SU-DHL-6 (cell line): ENCODE measurements at regions not wholly inside any gene's neighbourhood (a gene's known extent, or its start where the extent isn't known, plus 50 kb on each side); places are given as distances from the start of the nearest gene placed in this dataset.

Source experiments
- H2AFZ ChIP-seq: fragments of 200-600 bp; sonication (generic); 2 replicates; pipeline ENCODE4 v1.6.1; 2014; ENCODE audit warnings: low read depth, mild to moderate bottlenecking, moderate library complexity, mixed read lengths, antibody characterized with exemption, low read length; ENCODE audit not compliant: severe bottlenecking
- H3F3A ChIP-seq: fragments of 200-600 bp; shearing (Covaris generic); 2 replicates; pipeline ENCODE4 v1.6.0; 2016; ENCODE audit warnings: antibody characterized with exemption, mild to moderate bottlenecking; ENCODE audit not compliant: insufficient read depth
- H3K27ac ChIP-seq: fragments of 200-600 bp; sonication (generic); 2 replicates; pipeline ENCODE4 v1.5.1; 2016; ENCODE audit warnings: low read depth, mild to moderate bottlenecking, low read length, moderate library complexity, mixed read lengths
- H3K27me3 ChIP-seq: fragments of 200-600 bp; sonication (generic), shearing (Covaris generic); 2 replicates; pipeline ENCODE4 v1.6.0; 2014; ENCODE audit warnings: mild to moderate bottlenecking, low read length
- H3K36me3 ChIP-seq: fragments of 200-600 bp; sonication (generic); 2 replicates; pipeline ENCODE4 v1.6.1; 2014; ENCODE audit warnings: mild to moderate bottlenecking, low read length, mixed read lengths
- H3K4me2 ChIP-seq: fragments of 300-600, 200-600 bp; shearing (Covaris generic), sonication (generic); 2 replicates; pipeline ENCODE4 v1.6.0; 2014; ENCODE audit warnings: low read length, low read depth, mild to moderate bottlenecking; ENCODE audit not compliant: poor library complexity, severe bottlenecking
- H3K4me3 ChIP-seq: fragments of 200-600 bp; sonication (generic); 2 replicates; pipeline ENCODE4 v1.5.1; 2014; ENCODE audit warnings: antibody characterized with exemption, low read length, mild to moderate bottlenecking, mixed read lengths; ENCODE audit not compliant: insufficient read depth, poor library complexity, severe bottlenecking
- H3K79me2 ChIP-seq: fragments of 200-600 bp; sonication (generic); 2 replicates; pipeline ENCODE4 v1.6.1; 2014; ENCODE audit warnings: mild to moderate bottlenecking, low read length, moderate library complexity; ENCODE audit not compliant: insufficient read depth
- H3K9ac ChIP-seq: fragments of 200-600 bp; sonication (generic); 2 replicates; pipeline ENCODE4 v1.7.0; 2014; ENCODE audit warnings: mild to moderate bottlenecking, low read length
- H3K9me2 ChIP-seq: fragments of 200-600 bp; sonication (generic); replicated peaks from 2 replicates; pipeline ENCODE4 v1.6.1; 2014; ENCODE audit warnings: low read length; ENCODE audit not compliant: insufficient read depth
- H3K9me3 ChIP-seq: fragments of 200-600 bp; sonication (generic); 2 replicates; pipeline ENCODE4 v1.6.1; 2014; ENCODE audit warnings: low read length, mixed read lengths; ENCODE audit not compliant: insufficient read depth
- H4K20me1 ChIP-seq: fragments of 200-600 bp; sonication (generic); 2 replicates; pipeline ENCODE4 v1.6.1; 2014; ENCODE audit warnings: low read depth, mild to moderate bottlenecking, antibody characterized with exemption, low read length, moderate library complexity, mixed read lengths
- EZH2phosphoT487 ChIP-seq: fragments of 200-600 bp; sonication (generic), shearing (Covaris generic); conservative IDR thresholded peaks from 2 replicates; pipeline ENCODE4 v1.6.1; 2018; ENCODE audit warnings: mild to moderate bottlenecking, antibody characterized with exemption, low read length, moderate library complexity, mixed read lengths
- TF ChIP-seq, protein P1 (sequence below): fragments of 200-600 bp; sonication (generic); IDR thresholded peaks from one replicate; pipeline ENCODE4 v1.5.1; 2017; ENCODE audit warnings: antibody characterized with exemption, mild to moderate bottlenecking, low read length, moderate library complexity; ENCODE audit not compliant: insufficient read depth, poor library complexity, severe bottlenecking

DNA sequence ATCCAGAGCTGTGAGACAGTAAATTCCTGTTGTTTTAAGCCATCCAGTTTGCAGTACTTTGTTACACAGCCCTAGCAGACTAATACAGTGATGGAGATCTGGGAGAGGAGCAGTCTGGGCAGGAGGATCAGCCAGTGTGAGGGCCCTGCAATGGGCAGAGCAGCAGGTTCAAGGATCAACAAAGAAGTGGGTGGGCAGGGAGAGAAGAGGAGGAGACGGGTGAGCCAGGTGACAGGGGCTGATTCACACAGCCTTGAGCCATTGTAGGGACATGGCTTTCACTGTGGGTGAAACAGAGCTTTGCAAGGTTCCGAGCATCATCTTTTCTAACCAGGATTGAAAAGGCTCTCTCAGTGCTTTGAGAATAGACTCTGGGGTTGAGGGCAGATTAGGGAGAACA is 88.2 kb upstream of the MVB12B start:
- H3K27ac ChIP-seq = no peak overlapping the region
- no peaks in the 10 kb centered on the region for H3K9me3 ChIP-seq
- H3F3A ChIP-seq = no peaks in the 10 kb centered on the region
- no peak overlapping the region for H3K9ac ChIP-seq
- TF ChIP-seq, protein P1, sequence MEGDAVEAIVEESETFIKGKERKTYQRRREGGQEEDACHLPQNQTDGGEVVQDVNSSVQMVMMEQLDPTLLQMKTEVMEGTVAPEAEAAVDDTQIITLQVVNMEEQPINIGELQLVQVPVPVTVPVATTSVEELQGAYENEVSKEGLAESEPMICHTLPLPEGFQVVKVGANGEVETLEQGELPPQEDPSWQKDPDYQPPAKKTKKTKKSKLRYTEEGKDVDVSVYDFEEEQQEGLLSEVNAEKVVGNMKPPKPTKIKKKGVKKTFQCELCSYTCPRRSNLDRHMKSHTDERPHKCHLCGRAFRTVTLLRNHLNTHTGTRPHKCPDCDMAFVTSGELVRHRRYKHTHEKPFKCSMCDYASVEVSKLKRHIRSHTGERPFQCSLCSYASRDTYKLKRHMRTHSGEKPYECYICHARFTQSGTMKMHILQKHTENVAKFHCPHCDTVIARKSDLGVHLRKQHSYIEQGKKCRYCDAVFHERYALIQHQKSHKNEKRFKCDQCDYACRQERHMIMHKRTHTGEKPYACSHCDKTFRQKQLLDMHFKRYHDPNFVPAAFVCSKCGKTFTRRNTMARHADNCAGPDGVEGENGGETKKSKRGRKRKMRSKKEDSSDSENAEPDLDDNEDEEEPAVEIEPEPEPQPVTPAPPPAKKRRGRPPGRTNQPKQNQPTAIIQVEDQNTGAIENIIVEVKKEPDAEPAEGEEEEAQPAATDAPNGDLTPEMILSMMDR = no peak
- no peak for TF ChIP-seq EZH2phosphoT487
- H2AFZ ChIP-seq = no peak overlapping the region
- no peak overlapping the region for H3K4me3 ChIP-seq
- no peaks in the 10 kb centered on the region for H3K36me3 ChIP-seq
- H3K79me2 ChIP-seq = no peaks in the 10 kb centered on the region
- H3K27me3 ChIP-seq = no peaks in the 10 kb centered on the region
- H3K9me2 ChIP-seq = no peaks in the 10 kb centered on the region
- H4K20me1 ChIP-seq = no peaks in the 10 kb centered on the region
- H3K4me2 ChIP-seq = no peak overlapping the region

DNA sequence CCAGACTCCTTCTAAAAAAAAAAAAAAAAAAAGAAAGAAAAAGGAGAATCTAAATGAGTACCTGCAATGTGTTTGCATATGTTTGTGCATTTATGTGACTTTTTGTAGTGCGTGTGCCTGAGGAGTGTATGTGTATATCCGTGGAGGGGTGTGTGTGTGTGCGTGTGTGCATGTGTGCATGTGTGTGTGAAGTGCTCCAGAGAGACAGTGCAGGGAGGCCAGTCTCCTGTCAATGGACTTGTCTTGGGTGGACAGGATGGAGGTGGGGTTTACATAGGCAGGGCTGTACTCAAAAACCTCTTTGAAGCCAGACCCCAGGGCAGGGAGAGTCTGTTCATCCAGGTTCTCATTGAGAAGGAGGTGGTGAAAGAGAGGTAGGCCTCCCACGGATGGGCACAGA is 87.1 kb upstream of the MVB12B start:
- Histone ChIP-seq H3K9me3 (no peaks in the 10 kb centered on the region), H3K27ac (no peak overlapping the region), H3K4me2 (no peak overlapping the region), H3F3A (no peaks in the 10 kb centered on the region), H3K79me2 (no peaks in the 10 kb centered on the region), H3K4me3 (no peak overlapping the region), H4K20me1 (no peaks in the 10 kb centered on the region), H3K36me3 (peaks cover 3% of the 10 kb centered on the region; the same call in 1 of the 2 replicates), H2AFZ (no peak overlapping the region), H3K9ac (no peak overlapping the region), H3K9me2 (no peaks in the 10 kb centered on the region; the same call in 1 of the 2 replicates), H3K27me3 (no peaks in the 10 kb centered on the region)
- TF ChIP-seq EZH2phosphoT487 = no peak
- TF ChIP-seq, protein P1 = no peak

DNA sequence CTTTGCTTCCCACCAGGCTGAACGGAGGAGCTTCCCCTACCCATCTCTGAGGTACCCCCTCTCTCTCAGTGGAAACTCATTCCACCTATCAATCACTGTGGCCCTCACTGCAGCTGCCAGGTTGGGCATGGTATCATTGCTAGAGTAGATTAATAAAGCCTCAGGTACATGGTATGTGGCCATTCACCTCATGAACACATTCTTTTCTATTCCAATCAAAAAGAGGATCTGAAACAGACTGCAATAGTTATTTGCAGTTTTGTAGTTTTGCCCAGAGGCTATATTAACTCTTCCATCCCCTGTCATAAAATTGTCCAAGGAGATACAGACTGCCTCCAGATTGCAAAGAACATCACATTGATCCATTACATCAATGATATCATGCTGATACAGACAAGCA is 85.8 kb upstream of the MVB12B start:
- H3K9me3 ChIP-seq = no peaks in the 10 kb centered on the region
- H3K9me2 ChIP-seq = no peaks in the 10 kb centered on the region; the same call in 1 of the 2 replicates
- no peak overlapping the region for H3K4me3 ChIP-seq
- H3K27me3 ChIP-seq = no peaks in the 10 kb centered on the region
- no peak for TF ChIP-seq EZH2phosphoT487
- TF ChIP-seq, protein P1 = no peak
- H3K27ac ChIP-seq = no peak overlapping the region
- H3K36me3 ChIP-seq = peaks cover 3% of the 10 kb centered on the region; the same call in 1 of the 2 replicates
- H3K79me2 ChIP-seq = no peaks in the 10 kb centered on the region
- H4K20me1 ChIP-seq = no peaks in the 10 kb centered on the region
- H2AFZ ChIP-seq = no peak overlapping the region
- H3K9ac ChIP-seq = no peak overlapping the region
- H3K4me2 ChIP-seq = no peak overlapping the region
- H3F3A ChIP-seq = no peaks in the 10 kb centered on the region
